ENCODE measurements at regions not wholly inside any gene's neighbourhood (a gene's known extent, or its start where the extent isn't known, plus 50 kb on each side); places are given as distances from the start of the nearest gene placed in this dataset.

- TF ChIP-seq CTCF (IDR thresholded peaks at IDR 0.05; ENCODE audit: low read length) (no peak), EZH2 (optimal IDR thresholded peaks at IDR 0.05; ENCODE audit: low read depth, low read length) (no peak), EZH2phosphoT487 (IDR thresholded peaks at IDR 0.05; ENCODE audit: low read length) (no peak)
Observed at GRCh38 chr5:74403771-74404170, 236.8 kb downstream of the ENC1 start.
